NT2/D1 (cell line): ENCODE measurements at regions not wholly inside any gene's neighbourhood (a gene's known extent, or its start where the extent isn't known, plus 50 kb on each side); places are given as distances from the start of the nearest gene placed in this dataset.

Experiments used
- YY1 ChIP-seq: IDR thresholded peaks from 2 replicates; pipeline ENCODE4 v1.6.1; 2011; ENCODE audit not compliant: insufficient read length, insufficient read depth
- ZNF274 ChIP-seq: IDR thresholded peaks from 2 replicates; pipeline ENCODE4 v1.6.1; 2011; ENCODE audit warnings: mild to moderate bottlenecking, low read depth, low read length

- TF ChIP-seq ZNF274 (no peak), YY1 (no peak)
Observed at GRCh38 chr16:86219655-86220445, 290.5 kb upstream of the FOXF1 start.
